ENCODE measurements at regions not wholly inside any gene's neighbourhood (a gene's known extent, or its start where the extent isn't known, plus 50 kb on each side); places are given as distances from the start of the nearest gene placed in this dataset.

GRCh38 chr20:21809961-21810523, 104.6 kb downstream of the PAX1 start:
- H3K27ac Mint-ChIP-seq (ENCODE audit: unreplicated experiment): no peak overlapping the region
- TF ChIP-seq CTCF (IDR thresholded peaks at IDR 0.05; ENCODE audit: insufficient read depth in 1 of 2, low read depth in 1 of 2, low read length in 1 of 2, severe bottlenecking in 1 of 2, unreplicated experiment in 1 of 2): no peak
- Histone ChIP-seq H3K4me3 (ENCODE audit: low read depth, low read length) (no peak overlapping the region), H3K9me3 (no peaks in the 10 kb centered on the region), H3K4me1 (no peaks in the 10 kb centered on the region), H3K36me3 (ENCODE audit: control insufficient read depth, insufficient read depth, low read length) (no peaks in the 10 kb centered on the region), H3K27me3 (replicated peaks; ENCODE audit: control insufficient read depth, insufficient read depth, low read length) (no peaks in the 10 kb centered on the region)
- no TSS peak for BruUV-seq (replicated peaks)
- ChIA-PET POLR2A (no interaction called here), CTCF (no interaction called here)
- no peak for DNase-seq
- intact Hi-C loops (cut with micrococcal nuclease; ENCODE audit: unreplicated experiment): loop anchor here (10.0 kb wide), 1 partner anchor 505 kb away; no protein-coding TSS in a partner anchor
- H3K4me3 Mint-ChIP-seq (ENCODE audit: unreplicated experiment): no peak overlapping the region
- no peaks in the 10 kb centered on the region for H3K4me1 Mint-ChIP-seq (ENCODE audit: low read depth, unreplicated experiment)
- H3K9me3 Mint-ChIP-seq (ENCODE audit: unreplicated experiment): no peaks in the 10 kb centered on the region
- peaks cover 23% of the 10 kb centered on the region for H3K27me3 Mint-ChIP-seq (ENCODE audit: insufficient read depth, unreplicated experiment)
- no peaks in the 10 kb centered on the region for H3K36me3 Mint-ChIP-seq (ENCODE audit: insufficient read depth, unreplicated experiment)

- Histone ChIP-seq H3K36me3 (ENCODE audit: control insufficient read depth, insufficient read depth, low read length) (no peaks in the 10 kb centered on the region), H3K9me3 (no peaks in the 10 kb centered on the region), H3K4me1 (no peaks in the 10 kb centered on the region), H3K27me3 (replicated peaks; ENCODE audit: control insufficient read depth, insufficient read depth, low read length) (no peaks in the 10 kb centered on the region), H3K4me3 (ENCODE audit: low read depth, low read length) (no peak overlapping the region)
- peak; percentile 53 to 54 for DNase-seq
- Mint-ChIP-seq H3K9me3 (ENCODE audit: unreplicated experiment) (no peaks in the 10 kb centered on the region), H3K36me3 (ENCODE audit: insufficient read depth, unreplicated experiment) (no peaks in the 10 kb centered on the region), H3K4me3 (ENCODE audit: unreplicated experiment) (no peak overlapping the region), H3K27ac (ENCODE audit: unreplicated experiment) (no peak overlapping the region), H3K4me1 (ENCODE audit: low read depth, unreplicated experiment) (no peaks in the 10 kb centered on the region), H3K27me3 (ENCODE audit: insufficient read depth, unreplicated experiment) (peaks cover 21% of the 10 kb centered on the region)
- POLR2A ChIA-PET: no interaction called here
- intact Hi-C loops (cut with micrococcal nuclease; ENCODE audit: unreplicated experiment): loop anchor here (10.0 kb wide), 1 partner anchor 506 kb away; no protein-coding TSS in a partner anchor
- no TSS peak for BruUV-seq (replicated peaks)
- CTCF ChIA-PET: interaction anchor here (1.0 kb wide), 1 partner anchor 41 kb away, joined by 3 read pairs; no protein-coding TSS in a partner anchor
- TF ChIP-seq CTCF (IDR thresholded peaks at IDR 0.05; ENCODE audit: insufficient read depth in 1 of 2, low read depth in 1 of 2, low read length in 1 of 2, severe bottlenecking in 1 of 2, unreplicated experiment in 1 of 2): peak; percentile 60 to 88
Measured at GRCh38 chr20:21808863-21809664, 103.6 kb downstream of the PAX1 start.

GRCh38 chr20:21808139-21808538, 102.7 kb downstream of the PAX1 start:
- POLR2A ChIA-PET: no interaction called here
- peaks cover 17% of the 10 kb centered on the region for H3K27me3 Mint-ChIP-seq (ENCODE audit: insufficient read depth, unreplicated experiment)

More at GRCh38 chr20:21808139-21808538, 102.7 kb downstream of the PAX1 start:
- Histone ChIP-seq H3K36me3 (ENCODE audit: control insufficient read depth, insufficient read depth, low read length) (no peaks in the 10 kb centered on the region), H3K4me1 (no peaks in the 10 kb centered on the region), H3K4me3 (ENCODE audit: low read depth, low read length) (no peak overlapping the region), H3K27me3 (replicated peaks; ENCODE audit: control insufficient read depth, insufficient read depth, low read length) (no peaks in the 10 kb centered on the region), H3K9me3 (no peaks in the 10 kb centered on the region)
- no TSS peak for BruUV-seq (replicated peaks)
- no peaks in the 10 kb centered on the region for H3K9me3 Mint-ChIP-seq (ENCODE audit: unreplicated experiment)
- DNase-seq: no peak
- H3K27ac Mint-ChIP-seq (ENCODE audit: unreplicated experiment): no peak overlapping the region
- TF ChIP-seq CTCF (IDR thresholded peaks at IDR 0.05; ENCODE audit: insufficient read depth in 1 of 2, low read depth in 1 of 2, low read length in 1 of 2, severe bottlenecking in 1 of 2, unreplicated experiment in 1 of 2): no peak
- H3K4me3 Mint-ChIP-seq (ENCODE audit: unreplicated experiment): no peak overlapping the region
- no peaks in the 10 kb centered on the region for H3K36me3 Mint-ChIP-seq (ENCODE audit: insufficient read depth, unreplicated experiment)
- intact Hi-C loops (cut with micrococcal nuclease; ENCODE audit: unreplicated experiment): loop anchor here (10.0 kb wide), 1 partner anchor 507 kb away; no protein-coding TSS in a partner anchor
- no peaks in the 10 kb centered on the region for H3K4me1 Mint-ChIP-seq (ENCODE audit: low read depth, unreplicated experiment)
- CTCF ChIA-PET: no interaction called here

Data from Caco-2 (cell line).